SU-DHL-6 (cell line): ENCODE measurements at regions not wholly inside any gene's neighbourhood (a gene's known extent, or its start where the extent isn't known, plus 50 kb on each side); places are given as distances from the start of the nearest gene placed in this dataset.

ENCODE experiments used
- H2AFZ ChIP-seq: fragments of 200-600 bp; sonication (generic); 2 replicates; pipeline ENCODE4 v1.6.1; 2014; ENCODE audit warnings: low read depth, mild to moderate bottlenecking, moderate library complexity, mixed read lengths, antibody characterized with exemption, low read length; ENCODE audit not compliant: severe bottlenecking
- H3F3A ChIP-seq: fragments of 200-600 bp; shearing (Covaris generic); 2 replicates; pipeline ENCODE4 v1.6.0; 2016; ENCODE audit warnings: antibody characterized with exemption, mild to moderate bottlenecking; ENCODE audit not compliant: insufficient read depth
- H3K27ac ChIP-seq: fragments of 200-600 bp; sonication (generic); 2 replicates; pipeline ENCODE4 v1.5.1; 2016; ENCODE audit warnings: low read depth, mild to moderate bottlenecking, low read length, moderate library complexity, mixed read lengths
- H3K27me3 ChIP-seq: fragments of 200-600 bp; sonication (generic), shearing (Covaris generic); 2 replicates; pipeline ENCODE4 v1.6.0; 2014; ENCODE audit warnings: mild to moderate bottlenecking, low read length
- H3K36me3 ChIP-seq: fragments of 200-600 bp; sonication (generic); 2 replicates; pipeline ENCODE4 v1.6.1; 2014; ENCODE audit warnings: mild to moderate bottlenecking, low read length, mixed read lengths
- H3K4me2 ChIP-seq: fragments of 300-600, 200-600 bp; shearing (Covaris generic), sonication (generic); 2 replicates; pipeline ENCODE4 v1.6.0; 2014; ENCODE audit warnings: low read length, low read depth, mild to moderate bottlenecking; ENCODE audit not compliant: poor library complexity, severe bottlenecking
- H3K4me3 ChIP-seq: fragments of 200-600 bp; sonication (generic); 2 replicates; pipeline ENCODE4 v1.5.1; 2014; ENCODE audit warnings: antibody characterized with exemption, low read length, mild to moderate bottlenecking, mixed read lengths; ENCODE audit not compliant: insufficient read depth, poor library complexity, severe bottlenecking
- H3K79me2 ChIP-seq: fragments of 200-600 bp; sonication (generic); 2 replicates; pipeline ENCODE4 v1.6.1; 2014; ENCODE audit warnings: mild to moderate bottlenecking, low read length, moderate library complexity; ENCODE audit not compliant: insufficient read depth
- H3K9ac ChIP-seq: fragments of 200-600 bp; sonication (generic); 2 replicates; pipeline ENCODE4 v1.7.0; 2014; ENCODE audit warnings: mild to moderate bottlenecking, low read length
- H3K9me2 ChIP-seq: fragments of 200-600 bp; sonication (generic); replicated peaks from 2 replicates; pipeline ENCODE4 v1.6.1; 2014; ENCODE audit warnings: low read length; ENCODE audit not compliant: insufficient read depth
- H3K9me3 ChIP-seq: fragments of 200-600 bp; sonication (generic); 2 replicates; pipeline ENCODE4 v1.6.1; 2014; ENCODE audit warnings: low read length, mixed read lengths; ENCODE audit not compliant: insufficient read depth
- H4K20me1 ChIP-seq: fragments of 200-600 bp; sonication (generic); 2 replicates; pipeline ENCODE4 v1.6.1; 2014; ENCODE audit warnings: low read depth, mild to moderate bottlenecking, antibody characterized with exemption, low read length, moderate library complexity, mixed read lengths
- EZH2phosphoT487 ChIP-seq: fragments of 200-600 bp; sonication (generic), shearing (Covaris generic); conservative IDR thresholded peaks from 2 replicates; pipeline ENCODE4 v1.6.1; 2018; ENCODE audit warnings: mild to moderate bottlenecking, antibody characterized with exemption, low read length, moderate library complexity, mixed read lengths
- TF ChIP-seq, protein P1 (sequence below): fragments of 200-600 bp; sonication (generic); IDR thresholded peaks from one replicate; pipeline ENCODE4 v1.5.1; 2017; ENCODE audit warnings: antibody characterized with exemption, mild to moderate bottlenecking, low read length, moderate library complexity; ENCODE audit not compliant: insufficient read depth, poor library complexity, severe bottlenecking

DNA sequence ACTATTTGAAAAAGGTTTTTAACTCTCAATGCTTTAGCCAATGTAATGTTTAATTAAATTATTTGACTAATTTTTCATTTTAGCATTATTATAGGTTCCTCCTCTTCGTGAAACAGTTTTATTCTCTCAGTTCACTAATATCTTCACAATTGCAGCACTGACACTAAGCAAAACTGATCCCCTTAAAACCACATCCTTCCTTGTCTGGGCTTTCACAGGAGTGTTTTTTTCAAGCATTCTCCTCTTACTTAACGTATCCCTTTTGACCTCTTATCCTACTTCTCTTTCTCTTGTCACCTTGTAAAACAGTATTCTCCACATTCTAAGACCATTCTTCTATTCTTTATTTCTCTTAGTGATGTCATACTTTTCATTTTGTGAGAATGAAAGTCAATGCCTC, 112.8 kb downstream of the DSC3 start:
- H4K20me1 ChIP-seq: no peaks in the 10 kb centered on the region
- H2AFZ ChIP-seq: no peak overlapping the region
- H3K9me2 ChIP-seq: no peaks in the 10 kb centered on the region
- H3K9ac ChIP-seq: no peak overlapping the region
- H3K4me2 ChIP-seq: no peak overlapping the region
- TF ChIP-seq, protein P1, sequence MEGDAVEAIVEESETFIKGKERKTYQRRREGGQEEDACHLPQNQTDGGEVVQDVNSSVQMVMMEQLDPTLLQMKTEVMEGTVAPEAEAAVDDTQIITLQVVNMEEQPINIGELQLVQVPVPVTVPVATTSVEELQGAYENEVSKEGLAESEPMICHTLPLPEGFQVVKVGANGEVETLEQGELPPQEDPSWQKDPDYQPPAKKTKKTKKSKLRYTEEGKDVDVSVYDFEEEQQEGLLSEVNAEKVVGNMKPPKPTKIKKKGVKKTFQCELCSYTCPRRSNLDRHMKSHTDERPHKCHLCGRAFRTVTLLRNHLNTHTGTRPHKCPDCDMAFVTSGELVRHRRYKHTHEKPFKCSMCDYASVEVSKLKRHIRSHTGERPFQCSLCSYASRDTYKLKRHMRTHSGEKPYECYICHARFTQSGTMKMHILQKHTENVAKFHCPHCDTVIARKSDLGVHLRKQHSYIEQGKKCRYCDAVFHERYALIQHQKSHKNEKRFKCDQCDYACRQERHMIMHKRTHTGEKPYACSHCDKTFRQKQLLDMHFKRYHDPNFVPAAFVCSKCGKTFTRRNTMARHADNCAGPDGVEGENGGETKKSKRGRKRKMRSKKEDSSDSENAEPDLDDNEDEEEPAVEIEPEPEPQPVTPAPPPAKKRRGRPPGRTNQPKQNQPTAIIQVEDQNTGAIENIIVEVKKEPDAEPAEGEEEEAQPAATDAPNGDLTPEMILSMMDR: no peak
- TF ChIP-seq EZH2phosphoT487: no peak
- H3K9me3 ChIP-seq: no peaks in the 10 kb centered on the region
- H3F3A ChIP-seq: no peaks in the 10 kb centered on the region
- H3K27me3 ChIP-seq: no peaks in the 10 kb centered on the region
- no peaks in the 10 kb centered on the region for H3K79me2 ChIP-seq
- no peak overlapping the region for H3K4me3 ChIP-seq
- H3K27ac ChIP-seq: no peak overlapping the region
- H3K36me3 ChIP-seq: no peaks in the 10 kb centered on the region

DNA sequence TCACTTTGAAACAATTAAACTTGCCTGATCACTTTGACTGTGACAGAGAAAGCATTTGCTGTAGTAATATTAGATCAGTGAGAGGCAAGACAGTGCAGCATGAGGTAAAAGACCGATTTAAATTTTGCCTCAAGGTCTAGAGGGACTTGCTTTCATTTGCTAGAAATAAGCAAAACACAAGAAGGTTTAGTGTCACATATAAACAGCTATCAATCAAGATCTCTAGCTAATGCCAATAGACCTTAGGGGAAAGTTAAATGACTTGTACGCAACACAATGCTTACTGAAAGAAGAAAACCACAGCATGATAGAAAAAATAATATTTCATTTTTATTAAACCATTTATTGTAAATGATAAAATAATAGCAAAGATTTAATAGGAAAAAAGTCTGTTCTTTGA, 113.5 kb downstream of the DSC3 start:
- TF ChIP-seq EZH2phosphoT487: no peak
- TF ChIP-seq, protein P1: no peak
- Histone ChIP-seq H3K9ac (no peak overlapping the region), H3K4me2 (no peak overlapping the region), H3K36me3 (no peaks in the 10 kb centered on the region), H2AFZ (no peak overlapping the region), H3K4me3 (no peak overlapping the region), H3F3A (no peaks in the 10 kb centered on the region), H3K27me3 (no peaks in the 10 kb centered on the region), H3K27ac (no peak overlapping the region), H3K9me2 (no peaks in the 10 kb centered on the region), H4K20me1 (no peaks in the 10 kb centered on the region), H3K79me2 (no peaks in the 10 kb centered on the region), H3K9me3 (no peaks in the 10 kb centered on the region)

DNA sequence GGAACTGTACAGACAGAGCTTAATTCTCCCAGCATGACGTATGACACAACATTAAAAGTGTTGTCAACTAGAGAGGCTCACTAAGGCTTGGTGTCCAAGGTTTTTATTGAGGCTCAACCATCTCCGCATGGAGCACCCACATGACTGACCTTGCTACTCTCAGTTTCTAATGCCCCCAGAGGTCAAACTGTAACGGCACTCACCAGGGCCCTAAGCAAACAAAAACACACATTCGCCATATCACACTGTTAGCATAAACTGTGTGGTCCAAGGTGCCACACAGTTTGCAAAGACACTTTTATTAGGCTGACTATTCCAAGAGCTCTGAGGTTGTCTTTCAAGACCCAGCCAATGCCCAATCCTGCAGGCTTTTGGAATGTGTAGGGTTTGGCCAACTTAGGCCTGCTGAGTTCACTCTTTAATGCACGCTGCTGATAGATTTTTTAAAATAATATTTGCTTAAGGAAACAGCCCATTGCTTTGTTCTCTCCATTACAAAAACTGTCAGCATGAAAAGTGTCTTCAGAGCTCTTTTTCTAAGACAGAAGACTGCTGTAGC, 114.9 kb downstream of the DSC3 start:
- no peak overlapping the region for H2AFZ ChIP-seq
- H4K20me1 ChIP-seq: no peaks in the 10 kb centered on the region
- H3K4me3 ChIP-seq: no peak overlapping the region
- no peaks in the 10 kb centered on the region for H3K36me3 ChIP-seq
- H3K27me3 ChIP-seq: no peaks in the 10 kb centered on the region
- H3K9ac ChIP-seq: no peak overlapping the region
- no peak overlapping the region for H3K27ac ChIP-seq
- H3K79me2 ChIP-seq: no peaks in the 10 kb centered on the region
- no peaks in the 10 kb centered on the region for H3F3A ChIP-seq
- TF ChIP-seq, protein P1: no peak
- TF ChIP-seq EZH2phosphoT487: no peak
- H3K9me3 ChIP-seq: no peaks in the 10 kb centered on the region
- no peak overlapping the region for H3K4me2 ChIP-seq
- no peaks in the 10 kb centered on the region for H3K9me2 ChIP-seq
